Right cardiac atrium (tissue), 5 donors: ENCODE measurements at regions not wholly inside any gene's neighbourhood (a gene's known extent, or its start where the extent isn't known, plus 50 kb on each side); places are given as distances from the start of the nearest gene placed in this dataset.
"Not testable (repeated sequence)": the region's sequence is repeated elsewhere in the genome, so short reads cannot be mapped to it uniquely, and the experiment has no call there.

Source experiments
- ATAC-seq, 2 donors: fragments of 200-7000 bp; cut with Tn5 transposase; one replicate each; pipeline versions ENCODE4 v1.8.0 to v1.9.1; 2020; ENCODE audit warnings: moderate library complexity in 2 of 2, mild to moderate bottlenecking in 1 of 2
- DNase-seq, 3 donors: peaks; one replicate each; pipeline ENCODE4 v3.0.0-alpha.2; 2020
- H3K27ac ChIP-seq: one replicate; pipeline ENCODE4 v1.5.1; 2013; ENCODE audit warnings: mild to moderate bottlenecking, low read length, control low read depth, moderate library complexity
- H3K27me3 ChIP-seq: one replicate; pipeline ENCODE4 v1.6.1; 2013; ENCODE audit not compliant: control insufficient read depth, insufficient read depth
- H3K4me1 ChIP-seq: one replicate; pipeline ENCODE4 v1.6.1; 2013; ENCODE audit warnings: low read length; ENCODE audit not compliant: control insufficient read depth, insufficient read depth
- H3K4me3 ChIP-seq: one replicate; pipeline ENCODE4 v1.5.1; 2013; ENCODE audit warnings: low read length, control low read depth
- H3K9me3 ChIP-seq: one replicate; pipeline ENCODE4 v1.6.1; 2013; ENCODE audit warnings: low read length; ENCODE audit not compliant: control insufficient read depth
- WGBS: extraction: QIAGEN DNeasy Blood & Tissue Kit; methylation state at CpG from one replicate; pipeline ENCODE4 v1.1.7; 2013; 5-methylcytosine and 5-hydroxymethylcytosine counted together
- intact Hi-C, 4 donors: fragments of 100-400 bp; cut with DNase I; formaldehyde crosslinking; loops; one replicate each; pipeline versions ENCODE4 v1.11.0 to v1.14.0; 2022 to 2023
- donor health status: healthy with polysubstance abuse.
- donor health status: DM: no; HTN: yes; CAD: no.
- donor health status: DM: no; HTN: no; CAD: no.
- donor health status: DM: no; HTN: yes; CAD: no; lungs with severe emphysema.
- donor health status: DM: yes; HTN: yes; CAD: no.

DNA sequence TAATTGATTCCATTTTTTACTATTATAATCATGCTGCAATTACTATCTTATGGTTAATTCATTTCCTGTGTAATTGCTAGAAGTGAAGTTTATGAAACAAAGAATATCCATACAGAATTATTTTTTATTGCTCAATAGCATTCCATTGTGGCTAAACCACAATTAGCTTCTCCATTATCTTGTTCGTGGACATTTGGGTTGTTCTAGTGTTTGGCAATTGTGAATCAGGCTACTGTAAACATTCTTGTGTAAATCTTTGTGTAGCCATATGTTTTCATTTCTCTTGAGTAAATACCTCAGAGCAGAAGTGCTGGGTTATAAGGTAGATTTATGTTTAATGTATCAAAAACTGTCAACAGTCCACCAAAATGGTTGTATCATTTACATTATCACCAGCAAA, 341.1 kb downstream of the MAT2B start:
- Histone ChIP-seq H3K9me3 (no peaks in the 10 kb centered on the region), H3K27me3 (no peaks in the 10 kb centered on the region), H3K27ac (no peak overlapping the region), H3K4me1 (no peaks in the 10 kb centered on the region), H3K4me3 (no peak overlapping the region)
- no peak for ATAC-seq
- DNase-seq = no peak
- intact Hi-C loops = no loop called here
- 51% methylated on average over 1 of the region's 1 CpG for WGBS

DNA sequence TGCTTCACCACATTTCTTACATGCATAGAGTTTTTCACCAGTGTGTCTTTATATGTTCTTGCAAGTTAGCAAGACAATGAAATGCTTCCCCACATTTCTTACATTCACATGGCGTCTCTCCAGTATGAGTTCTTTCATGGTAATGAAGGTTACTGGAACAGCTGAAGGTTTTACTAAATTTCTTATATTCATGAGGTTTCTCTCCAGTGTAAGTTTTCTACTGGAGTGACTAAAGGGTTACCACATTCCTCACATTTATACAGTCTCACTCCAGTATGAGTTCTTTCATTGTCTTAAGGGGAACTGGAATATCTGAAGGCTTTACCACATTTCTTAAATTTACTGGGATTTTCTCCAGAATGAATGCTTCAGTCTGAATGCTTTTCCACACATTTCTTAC, 350.3 kb downstream of the MAT2B start:
- ATAC-seq (no peak), DNase-seq (no peak)
- WGBS = 93% methylated on average over 1 of the region's 1 CpG
- H3K4me1 ChIP-seq = no peaks in the 10 kb centered on the region
- H3K4me3 ChIP-seq = no peak overlapping the region
- H3K27me3 ChIP-seq = no peaks in the 10 kb centered on the region
- intact Hi-C loops = no loop called here
- H3K9me3 ChIP-seq = no peaks in the 10 kb centered on the region
- no peak overlapping the region for H3K27ac ChIP-seq

DNA sequence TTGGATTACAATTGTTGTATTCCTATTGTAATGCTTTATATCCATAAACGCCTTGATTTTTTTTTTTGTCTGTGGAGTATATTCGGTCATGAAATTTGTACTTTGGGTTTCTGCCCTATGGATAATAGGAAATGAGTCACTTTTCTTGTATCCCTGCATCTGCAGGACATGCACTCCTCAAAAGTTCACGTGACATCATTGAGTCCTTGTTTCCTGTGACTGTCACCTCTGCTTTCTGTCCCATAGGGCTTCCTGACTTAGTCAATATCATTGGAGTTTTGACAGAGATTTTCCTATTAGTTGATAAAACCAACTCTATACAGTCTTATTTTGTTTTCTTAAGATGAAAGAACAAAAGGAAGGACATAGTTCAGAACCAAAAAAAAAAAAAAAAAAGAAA, 356.3 kb downstream of the MAT2B start:
- DNase-seq (no peak), ATAC-seq (no peak)
- intact Hi-C loops = no loop called here
- Histone ChIP-seq H3K4me1 (no peaks in the 10 kb centered on the region), H3K27ac (no peak overlapping the region), H3K9me3 (no peaks in the 10 kb centered on the region), H3K27me3 (no peaks in the 10 kb centered on the region), H3K4me3 (no peak overlapping the region)
- WGBS = 66% methylated on average over 3 of the region's 3 CpGs

DNA sequence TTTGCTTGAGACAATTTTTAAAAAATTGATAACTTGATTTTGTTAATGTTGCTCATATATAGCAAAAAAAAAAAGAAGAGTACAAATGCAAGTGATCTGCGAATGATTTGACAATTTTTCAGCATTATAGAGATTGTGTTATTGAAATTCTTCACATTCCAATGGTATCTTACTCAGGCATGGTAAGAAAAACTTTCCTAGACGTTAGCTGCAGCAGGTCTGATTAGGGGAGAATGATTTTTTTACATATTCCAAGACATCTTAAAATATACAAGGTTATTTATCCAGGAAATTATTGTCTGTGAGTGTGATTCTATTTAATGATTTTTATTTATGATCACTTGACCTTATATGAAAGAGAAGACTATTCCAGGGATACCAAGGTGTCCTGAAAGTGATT, 361.9 kb downstream of the MAT2B start:
- Histone ChIP-seq H3K4me3 (no peak overlapping the region), H3K27me3 (no peaks in the 10 kb centered on the region), H3K27ac (no peak overlapping the region), H3K4me1 (no peaks in the 10 kb centered on the region), H3K9me3 (no peaks in the 10 kb centered on the region)
- intact Hi-C loops = no loop called here
- WGBS = 32% methylated on average over 2 of the region's 2 CpGs
- ATAC-seq (no peak), DNase-seq (no peak)

GRCh38 chr5:163867738-163868137, 362.3 kb downstream of the MAT2B start:
- no peaks in the 10 kb centered on the region for H3K9me3 ChIP-seq
- WGBS = 40% methylated on average over 3 of the region's 3 CpGs
- no peak for ATAC-seq
- intact Hi-C loops = no loop called here
- DNase-seq = no peak
- H3K27me3 ChIP-seq = no peaks in the 10 kb centered on the region
- H3K27ac ChIP-seq = no peak overlapping the region
- H3K4me3 ChIP-seq = no peak overlapping the region
- H3K4me1 ChIP-seq = no peaks in the 10 kb centered on the region

DNA sequence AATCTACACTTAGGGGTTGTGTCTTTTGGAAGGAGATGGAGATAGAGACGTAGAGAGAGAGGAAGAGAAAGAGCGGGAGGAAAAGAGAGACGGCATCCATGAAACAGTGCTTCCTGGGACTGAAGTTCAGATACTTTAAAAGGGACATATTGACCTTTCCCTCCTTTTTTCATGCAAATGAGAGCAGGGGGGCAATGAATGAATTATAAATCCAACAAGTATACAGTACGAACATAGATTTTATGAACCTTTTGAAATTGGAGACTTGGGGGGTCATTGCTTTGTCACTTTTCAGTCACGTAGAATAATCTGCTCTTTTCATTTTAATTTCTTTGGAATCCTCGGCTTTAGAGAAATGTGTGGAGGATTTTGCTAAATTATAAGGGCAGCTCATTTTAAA, 364.2 kb downstream of the MAT2B start:
- intact Hi-C loops = no loop called here
- DNase-seq = no peak
- H3K4me3 ChIP-seq = no peak overlapping the region
- no peak overlapping the region for H3K27ac ChIP-seq
- H3K4me1 ChIP-seq = no peaks in the 10 kb centered on the region
- ATAC-seq = no peak
- H3K9me3 ChIP-seq = no peaks in the 10 kb centered on the region
- no peaks in the 10 kb centered on the region for H3K27me3 ChIP-seq
- WGBS = 81% methylated on average over 6 of the region's 6 CpGs

DNA sequence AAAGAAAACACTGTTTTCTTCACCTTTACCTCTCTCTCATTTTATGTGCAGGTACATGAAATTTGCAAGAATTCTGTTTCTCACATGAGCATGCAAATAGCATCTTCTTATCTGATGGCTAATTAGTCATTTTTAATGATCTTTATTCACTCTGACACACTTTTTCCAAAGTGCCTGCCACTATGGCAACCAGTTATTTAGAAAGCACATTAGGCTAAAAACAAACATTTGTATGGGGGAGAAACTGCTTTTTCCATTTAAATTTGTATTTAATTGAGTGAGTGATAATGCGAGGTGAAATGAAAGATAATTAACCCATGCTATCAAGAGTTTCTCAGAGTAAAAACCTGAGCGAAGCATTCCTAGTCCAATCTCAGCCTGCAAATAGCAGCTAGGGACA, 365.0 kb downstream of the MAT2B start:
- intact Hi-C loops = no loop called here
- no peak for DNase-seq

DNA sequence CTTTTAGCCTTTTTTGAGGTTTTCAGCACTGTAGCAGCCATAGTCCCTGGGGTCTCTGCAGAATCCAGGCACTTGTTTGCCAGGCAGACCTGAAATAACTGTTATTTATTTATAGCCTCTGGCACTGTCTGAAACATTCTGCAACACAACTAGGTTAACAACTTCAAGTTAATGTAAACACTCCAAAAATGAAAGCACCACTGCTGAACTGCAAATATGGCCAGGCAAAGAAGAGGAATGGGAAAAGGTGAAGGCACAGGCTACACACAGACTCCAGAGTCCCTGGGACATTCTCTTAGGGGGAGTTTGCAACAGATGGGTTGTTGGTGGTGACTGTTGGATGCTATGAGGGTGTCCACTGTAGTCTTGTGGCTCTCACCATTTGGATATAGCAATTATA, 369.0 kb downstream of the MAT2B start:
- no peak for ATAC-seq
- Histone ChIP-seq H3K4me3 (no peak overlapping the region), H3K27ac (no peak overlapping the region), H3K9me3 (no peaks in the 10 kb centered on the region), H3K4me1 (no peaks in the 10 kb centered on the region), H3K27me3 (no peaks in the 10 kb centered on the region)
- no peak for DNase-seq
- intact Hi-C loops = no loop called here

More for the DNA sequence above, 365.0 kb downstream of the MAT2B start:
- no peak overlapping the region for H3K4me3 ChIP-seq
- H3K27ac ChIP-seq = no peak overlapping the region
- H3K9me3 ChIP-seq = no peaks in the 10 kb centered on the region
- 38% methylated on average over 2 of the region's 2 CpGs for WGBS
- no peak for ATAC-seq
- H3K4me1 ChIP-seq = no peaks in the 10 kb centered on the region
- no peaks in the 10 kb centered on the region for H3K27me3 ChIP-seq

DNA sequence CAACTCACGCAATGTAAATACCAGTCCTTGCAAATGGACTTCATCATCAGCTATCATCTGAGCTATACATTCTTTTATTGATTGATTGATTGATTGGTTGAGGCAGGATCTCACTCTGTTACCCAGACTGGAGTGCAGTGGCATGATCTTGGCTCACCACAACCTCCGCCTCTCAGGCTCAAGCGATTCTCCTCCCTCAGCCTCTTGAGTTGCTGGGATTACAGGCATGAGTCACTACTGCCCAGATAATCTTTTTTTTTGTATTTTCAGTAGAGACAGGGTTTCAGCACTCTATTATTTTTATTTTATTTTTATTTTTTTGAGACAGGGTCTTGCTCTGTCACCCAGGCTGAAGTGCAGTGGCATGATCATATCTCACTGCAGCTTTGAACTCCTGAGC, 369.5 kb downstream of the MAT2B start:
- H3K27ac ChIP-seq, H3K9me3 ChIP-seq, H3K4me3 ChIP-seq, intact Hi-C loops, H3K4me1 ChIP-seq, H3K27me3 ChIP-seq, ATAC-seq, DNase-seq: not testable (repeated sequence)
- 92% methylated on average over 3 of the region's 3 CpGs for WGBS

DNA sequence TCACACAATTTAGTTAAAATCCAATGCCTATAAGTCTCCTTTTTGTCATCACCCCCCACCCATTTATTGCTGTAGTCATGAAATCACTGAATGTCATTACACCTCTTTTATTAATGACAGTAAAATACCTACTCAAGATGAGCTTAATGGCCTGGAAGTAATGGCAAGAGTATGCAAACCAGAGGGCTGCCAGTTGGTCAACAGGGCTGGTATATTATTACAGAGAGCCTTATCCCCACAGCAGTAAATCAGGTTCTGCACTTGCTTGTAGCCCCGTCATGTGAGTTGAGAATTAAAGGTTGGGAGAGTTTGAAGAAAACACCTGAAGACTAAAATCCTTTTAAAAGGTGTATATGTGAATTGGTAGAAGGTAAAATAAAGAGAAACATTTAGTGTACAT, 372.4 kb downstream of the MAT2B start:
- no peak for DNase-seq
- H3K4me3 ChIP-seq = no peak overlapping the region
- H3K27ac ChIP-seq = no peak overlapping the region
- no peaks in the 10 kb centered on the region for H3K27me3 ChIP-seq
- H3K4me1 ChIP-seq = no peaks in the 10 kb centered on the region
- 97% methylated on average over 1 of the region's 1 CpG for WGBS
- H3K9me3 ChIP-seq = no peaks in the 10 kb centered on the region
- intact Hi-C loops = no loop called here
- no peak for ATAC-seq

GRCh38 chr5:163878490-163878889, 373.1 kb downstream of the MAT2B start:
- DNase-seq (no peak), ATAC-seq (no peak)
- Histone ChIP-seq H3K27me3 (no peaks in the 10 kb centered on the region), H3K4me3 (no peak overlapping the region), H3K27ac (no peak overlapping the region), H3K4me1 (no peaks in the 10 kb centered on the region), H3K9me3 (no peaks in the 10 kb centered on the region)
- intact Hi-C loops = no loop called here
- WGBS = 84% methylated on average over 1 of the region's 1 CpG

DNA sequence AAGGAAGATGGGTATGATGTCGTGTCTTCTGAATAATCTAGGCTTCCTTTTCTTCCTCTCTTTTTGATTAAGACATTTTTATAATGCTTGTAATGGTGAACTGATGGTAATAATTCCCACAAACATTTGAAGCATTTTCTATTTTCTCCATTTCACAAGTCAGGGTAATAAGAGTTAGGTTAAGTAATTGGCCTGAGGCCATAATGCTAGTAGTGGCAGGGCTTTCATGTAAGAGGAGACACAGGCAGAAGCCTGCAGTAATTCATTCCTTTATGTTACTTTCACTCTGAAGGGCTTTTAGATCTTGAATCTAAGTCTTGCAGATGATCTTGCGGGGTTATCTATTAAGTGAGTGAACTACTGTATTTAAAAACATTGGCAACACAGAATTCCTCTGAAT, 374.9 kb downstream of the MAT2B start:
- no peak overlapping the region for H3K4me3 ChIP-seq
- intact Hi-C loops = no loop called here
- WGBS = 76% methylated on average over 2 of the region's 2 CpGs

More for the DNA sequence above, 374.9 kb downstream of the MAT2B start:
- Histone ChIP-seq H3K27ac (no peak overlapping the region), H3K9me3 (no peaks in the 10 kb centered on the region), H3K4me1 (no peaks in the 10 kb centered on the region), H3K27me3 (no peaks in the 10 kb centered on the region)
- DNase-seq (no peak), ATAC-seq (no peak)
